ENCODE measurements at regions not wholly inside any gene's neighbourhood (a gene's known extent, or its start where the extent isn't known, plus 50 kb on each side); places are given as distances from the start of the nearest gene placed in this dataset.

DNA sequence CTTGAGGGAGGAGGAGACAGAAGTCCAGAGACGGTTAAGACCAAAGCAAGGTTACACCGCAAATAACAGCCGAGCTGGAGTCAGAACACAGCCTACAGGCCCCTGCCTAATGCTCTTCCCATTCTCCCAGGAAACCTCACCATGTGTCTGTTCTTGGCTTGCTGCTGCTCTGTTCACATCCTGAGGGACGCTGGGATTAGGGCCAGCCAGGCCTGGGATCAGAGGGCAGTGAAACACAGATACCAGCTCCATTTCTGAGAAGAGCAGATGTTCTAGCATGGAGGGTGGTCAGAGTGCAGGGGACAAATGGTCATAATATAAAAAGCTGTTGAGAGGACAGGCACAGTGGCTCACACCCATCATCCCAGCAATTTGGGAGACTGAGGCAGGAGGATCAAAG, 124.8 kb upstream of the LARP1 start:
- TF ChIP-seq CTCF (IDR thresholded peaks at IDR 0.05) = no peak
- TF ChIP-seq POLR2A (IDR thresholded peaks at IDR 0.05) = no peak

Measured in vagina (tissue), 2 donors.